Fibroblast of peridontal ligament (primary cell): ENCODE measurements at regions not wholly inside any gene's neighbourhood (a gene's known extent, or its start where the extent isn't known, plus 50 kb on each side); places are given as distances from the start of the nearest gene placed in this dataset.

Experiments
- DNase-seq: peaks from one replicate; pipeline ENCODE4 v3.0.0-alpha.2; 2010; ENCODE audit errors: extremely low read depth

DNA sequence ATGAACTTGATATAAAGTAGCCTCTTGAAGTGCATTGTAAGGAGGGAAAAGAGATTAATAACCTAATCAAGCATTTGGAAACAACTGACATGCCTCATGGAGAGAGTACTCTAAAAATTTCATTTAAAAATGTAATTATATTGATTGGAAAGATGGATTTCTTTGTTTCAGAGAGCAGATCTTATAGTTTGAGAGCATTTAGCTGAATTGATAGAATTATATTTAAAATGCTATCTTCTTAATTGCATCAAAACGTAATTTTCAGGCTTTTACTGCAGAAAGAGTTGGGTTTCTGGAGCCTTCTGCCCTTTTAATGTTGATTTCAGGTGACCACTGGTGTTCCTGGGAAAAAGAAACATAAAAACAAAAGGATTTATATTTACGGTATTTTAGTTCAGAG lies 130.6 kb downstream of the EDN3 start:
- DNase-seq: no peak

GRCh38 chr20:59434960-59435359 lies 134.5 kb downstream of the EDN3 start:
- no peak for DNase-seq

DNA sequence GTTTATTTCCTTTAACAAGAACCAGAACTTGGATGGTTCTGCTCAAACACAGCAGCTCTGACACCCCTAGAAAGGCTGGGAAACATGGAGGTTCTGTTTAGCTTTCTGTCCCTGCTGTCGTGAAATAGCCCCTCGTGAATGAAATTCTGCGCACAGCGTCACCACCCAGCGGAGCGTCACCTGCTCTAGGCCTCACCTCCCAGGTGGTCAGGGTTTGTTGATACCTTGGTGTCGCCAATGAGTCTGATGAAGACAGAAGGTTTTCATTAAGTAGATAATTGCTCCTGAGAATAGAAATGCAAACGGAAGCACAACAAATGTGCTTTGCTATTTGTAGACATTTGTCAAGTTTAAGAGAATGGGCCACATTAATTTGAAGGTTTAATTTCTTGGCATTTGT lies 135.1 kb downstream of the EDN3 start:
- no peak for DNase-seq

- no peak for DNase-seq
Observed at GRCh38 chr20:59437601-59438031, 137.2 kb downstream of the EDN3 start.

DNA sequence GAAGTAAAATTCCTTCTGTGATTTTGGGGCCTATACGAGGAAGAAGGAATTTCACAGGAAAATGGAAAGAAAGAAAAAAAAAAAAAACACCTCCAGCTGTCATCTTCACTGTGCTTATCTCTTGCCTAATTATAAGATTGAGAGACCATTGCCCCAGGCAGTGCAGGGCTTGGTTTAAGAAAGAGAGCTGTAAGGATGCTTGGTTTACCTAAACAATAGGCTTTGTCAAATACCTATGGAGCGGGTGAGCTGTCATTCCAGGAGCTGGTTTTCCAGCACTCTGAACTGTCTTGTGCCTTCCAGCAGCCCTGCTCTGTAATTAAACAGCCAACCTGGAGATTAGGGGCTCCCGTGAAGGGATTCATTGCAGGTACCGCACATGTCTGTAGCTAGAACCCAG lies 137.8 kb downstream of the EDN3 start:
- DNase-seq: no peak

GRCh38 chr20:59439243-59439642 lies 138.8 kb downstream of the EDN3 start:
- DNase-seq: no peak

DNA sequence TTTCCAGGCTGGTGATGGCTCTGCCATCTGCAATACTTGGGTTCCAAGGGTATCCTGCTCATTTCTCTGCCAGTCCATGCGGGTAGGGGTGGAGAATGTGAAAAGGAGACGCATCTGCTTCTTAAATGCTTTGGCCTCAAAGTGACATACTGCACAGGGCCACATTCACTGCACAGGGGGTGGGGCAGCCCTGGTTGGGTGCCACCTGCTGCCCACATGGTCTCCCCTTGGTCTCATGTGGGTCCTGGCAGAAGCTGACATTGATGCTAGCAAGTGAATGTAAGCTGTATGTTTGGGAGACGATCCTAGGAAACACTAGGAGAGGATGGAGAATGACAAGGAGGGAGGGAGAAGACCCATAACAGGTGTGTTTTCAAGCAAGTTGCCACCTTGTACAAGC lies 140.9 kb downstream of the EDN3 start:
- no peak for DNase-seq

- no peak for DNase-seq
Observed at GRCh38 chr20:59441860-59442810, 141.7 kb downstream of the EDN3 start.

DNA sequence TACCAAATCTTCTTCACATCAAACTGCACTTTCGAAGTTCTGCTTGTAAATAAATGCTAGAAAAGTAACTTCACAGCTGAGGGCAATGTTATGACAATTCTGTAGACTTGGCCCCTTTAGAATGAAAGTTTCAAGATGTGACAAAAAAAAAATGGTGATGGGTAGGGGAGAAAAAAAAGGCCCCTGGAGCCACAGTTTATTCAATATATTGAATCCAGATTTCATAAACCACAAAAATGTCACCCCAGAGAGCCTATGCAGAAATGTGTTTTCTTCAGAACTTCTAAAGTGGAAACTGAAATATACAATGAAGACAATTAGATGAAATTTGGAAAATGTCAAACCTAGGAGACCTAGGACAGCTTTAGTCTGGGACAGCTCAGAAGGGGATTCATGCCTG lies 143.1 kb downstream of the EDN3 start:
- no peak for DNase-seq

DNA sequence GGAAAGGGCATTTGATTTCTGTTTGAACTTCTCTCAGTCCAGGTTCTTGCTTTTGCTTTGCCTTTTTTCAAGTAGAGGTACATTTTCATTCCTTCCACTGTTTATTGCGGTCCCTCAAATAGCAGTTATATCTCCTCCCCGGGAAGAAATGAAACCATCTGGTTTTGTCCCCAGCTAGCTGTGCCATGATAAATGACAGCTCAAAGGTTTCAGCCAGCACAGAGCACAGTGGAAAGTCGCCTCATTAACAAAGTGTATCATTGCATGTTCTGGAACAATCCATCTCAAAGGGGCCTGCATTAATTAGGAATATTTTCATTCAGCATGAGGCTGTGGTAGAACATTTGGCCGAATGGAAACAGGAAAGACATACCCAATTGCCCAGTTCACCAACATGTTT lies 146.0 kb downstream of the EDN3 start:
- no peak for DNase-seq

- no peak for DNase-seq
Observed at GRCh38 chr20:59448196-59448595, 147.8 kb downstream of the EDN3 start.

DNA sequence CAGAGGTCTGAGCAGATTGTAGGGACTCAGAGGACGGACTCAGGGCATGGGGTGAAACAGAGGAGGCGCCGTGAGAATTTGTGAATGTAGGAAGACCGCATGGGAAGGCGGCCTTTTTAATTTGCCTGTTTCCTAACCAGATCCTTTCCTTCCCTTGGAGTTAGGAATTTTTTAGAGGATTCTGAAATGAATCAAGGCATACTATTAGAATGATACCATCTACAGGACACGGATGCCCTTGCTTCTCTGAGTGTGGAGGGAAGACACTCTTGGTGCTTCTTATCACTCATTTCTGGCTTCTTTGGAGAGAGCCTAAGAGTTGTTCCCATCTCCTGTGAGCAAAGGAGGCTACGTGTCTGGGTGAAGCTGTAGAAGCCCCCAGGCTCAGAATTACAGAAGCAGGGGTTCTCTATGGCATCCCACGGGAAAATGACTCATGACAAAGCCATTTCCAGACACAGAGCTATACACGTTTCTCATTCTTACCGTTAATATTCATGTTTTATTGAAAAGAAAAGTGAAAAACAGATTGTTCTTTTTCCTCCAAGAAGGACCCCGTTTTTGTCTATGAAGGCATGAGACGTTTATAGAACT lies 148.5 kb downstream of the EDN3 start:
- no peak for DNase-seq

- DNase-seq: no peak
Observed at GRCh38 chr20:59451066-59451630, 150.7 kb downstream of the EDN3 start.

GRCh38 chr20:59451641-59452040 lies 151.2 kb downstream of the EDN3 start:
- no peak for DNase-seq

- DNase-seq: no peak
Observed at GRCh38 chr20:59452856-59453255, 151.5 kb upstream of the PHACTR3 start.

DNA sequence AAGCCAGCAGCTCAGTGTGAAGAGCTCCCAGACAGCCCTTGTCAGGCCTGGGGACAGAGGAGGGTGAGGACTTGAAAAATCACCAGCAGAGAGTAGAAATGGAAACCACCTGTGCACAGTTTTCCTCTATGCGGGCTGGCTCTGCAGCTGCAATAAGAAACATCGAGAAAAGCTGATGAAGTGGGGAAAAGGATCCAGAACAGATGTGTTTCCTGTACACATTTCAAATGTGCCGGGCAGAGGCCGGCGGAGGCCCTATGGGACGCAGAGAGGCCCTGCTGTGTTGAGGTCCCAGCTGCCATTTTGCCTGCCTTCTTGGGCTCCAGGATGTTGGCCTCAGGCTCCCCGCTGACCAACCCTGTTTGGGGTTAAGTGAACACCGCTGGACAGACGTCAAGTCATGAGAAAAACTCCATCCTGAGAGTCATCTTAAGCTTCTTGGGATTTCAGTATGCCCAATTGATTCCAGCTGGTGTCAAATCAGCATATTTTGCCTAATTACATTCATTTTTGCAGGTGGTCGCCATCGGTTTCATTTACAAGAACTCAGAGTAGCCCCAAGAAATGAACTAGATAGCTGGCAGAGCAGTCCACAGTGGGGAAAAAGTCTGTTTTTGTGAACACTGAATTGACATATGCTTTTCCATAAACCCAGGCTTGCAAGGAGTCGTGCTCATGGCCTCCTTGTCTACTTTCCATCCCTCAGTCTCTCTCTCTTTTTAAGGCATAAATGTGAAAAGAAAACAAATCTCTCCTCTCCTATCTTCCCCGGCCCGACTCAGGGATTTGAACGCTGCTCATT lies 150.4 kb upstream of the PHACTR3 start:
- DNase-seq: no peak

GRCh38 chr20:59455402-59456341 lies 148.7 kb upstream of the PHACTR3 start:
- DNase-seq: peak; percentile 2

DNA sequence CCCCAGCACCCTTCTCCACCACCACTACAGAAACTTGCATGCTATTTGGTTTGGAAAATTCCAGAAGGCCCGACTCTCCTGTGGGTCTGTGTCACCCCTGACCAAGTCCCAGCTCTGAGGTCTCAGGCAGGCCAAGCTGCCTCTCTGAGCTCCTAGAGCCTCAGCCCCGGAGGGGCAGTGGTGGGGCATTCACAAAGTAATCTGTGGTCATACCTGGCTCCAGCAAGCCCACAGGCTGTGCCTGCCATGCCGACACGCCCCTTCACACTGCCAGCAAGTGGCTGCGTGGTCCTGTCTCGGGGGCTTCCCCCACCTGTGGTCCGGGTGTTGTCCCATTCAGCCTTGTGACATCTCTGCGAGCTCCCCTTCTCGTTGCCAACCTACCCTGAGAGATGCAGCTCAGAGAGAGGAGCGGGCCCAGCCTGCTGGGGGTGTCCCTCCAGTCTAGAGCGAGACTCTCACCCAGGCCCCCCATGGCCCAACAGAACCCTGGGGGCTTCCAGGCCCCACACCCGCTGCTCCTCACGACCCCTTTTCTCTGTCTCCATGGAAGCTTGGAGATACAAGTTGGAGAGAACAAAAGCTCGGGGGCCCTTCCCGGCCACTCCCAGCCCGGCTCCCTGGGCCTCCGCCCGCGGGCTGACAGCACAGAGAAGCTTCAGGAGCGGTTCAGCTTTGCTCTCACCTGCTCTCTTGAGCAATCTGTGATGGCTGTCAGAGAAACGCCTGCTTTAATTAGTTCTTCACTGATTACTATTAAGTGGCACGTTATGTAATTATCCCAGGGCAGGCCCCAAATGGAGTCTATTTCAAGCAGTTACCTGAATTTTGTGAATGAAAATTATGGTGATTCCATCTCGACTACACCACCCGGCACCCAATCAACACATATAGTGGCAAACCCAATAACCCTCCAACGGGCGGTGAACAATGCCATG lies 147.7 kb upstream of the PHACTR3 start:
- no peak for DNase-seq

DNA sequence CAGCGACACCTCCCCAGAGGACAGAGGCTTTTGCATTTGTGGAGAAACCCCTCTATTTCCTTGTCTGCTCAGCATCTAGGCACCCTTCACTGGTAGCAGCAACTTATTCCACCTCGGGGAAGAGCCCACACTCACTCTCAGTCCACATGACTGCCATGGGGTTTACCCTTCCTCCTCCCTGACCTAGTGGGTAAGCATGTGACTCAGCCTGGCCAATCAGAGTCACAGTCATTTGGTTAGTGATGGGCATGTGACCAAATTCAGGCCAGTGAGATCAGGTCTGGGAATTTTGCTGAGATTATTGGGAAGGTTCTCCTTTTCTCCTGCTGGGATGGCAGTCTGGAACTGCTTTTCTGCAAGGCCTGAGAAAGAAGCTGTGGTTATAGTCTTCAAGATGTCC lies 145.7 kb upstream of the PHACTR3 start:
- DNase-seq: no peak

GRCh38 chr20:59459586-59459985 lies 144.8 kb upstream of the PHACTR3 start:
- no peak for DNase-seq
